GM19239 (cell line): ENCODE measurements at regions not wholly inside any gene's neighbourhood (a gene's known extent, or its start where the extent isn't known, plus 50 kb on each side); places are given as distances from the start of the nearest gene placed in this dataset.
A peak's percentile ranks its signal among the peaks of the same experiment; 100 is the strongest.

Source experiments
- DNase-seq: peaks from one replicate; pipeline ENCODE4 v3.0.0; 2011; ENCODE audit warnings: low spot score; ENCODE audit not compliant: insufficient read length
- FAIRE-seq: peaks from 2 replicates; lab custom pipeline; 2011; peaks lifted over from hg19 to GRCh38; lab: Jason Lieb, UNC

- no peak for FAIRE-seq
Measured at GRCh38 chr4:110769578-110769977, 146.7 kb upstream of the PITX2 start.

GRCh38 chr4:110770353-110770752, 147.5 kb upstream of the PITX2 start:
- DNase-seq, result no peak

More at GRCh38 chr4:110769578-110769977, 146.7 kb upstream of the PITX2 start:
- DNase-seq, result no peak

GRCh38 chr4:110778521-110778920, 155.6 kb upstream of the PITX2 start:
- DNase-seq, result no peak
- FAIRE-seq, result no peak

More at GRCh38 chr4:110770353-110770752, 147.5 kb upstream of the PITX2 start:
- no peak for FAIRE-seq

- DNase-seq (no peak), FAIRE-seq (no peak)
Measured at GRCh38 chr4:110780538-110780937, 157.7 kb upstream of the PITX2 start.

- no peak for FAIRE-seq
- no peak for DNase-seq
Measured at GRCh38 chr4:110781944-110782343, 159.1 kb upstream of the PITX2 start.

- FAIRE-seq, result no peak
Measured at GRCh38 chr4:110787109-110787508, 164.2 kb upstream of the PITX2 start.

GRCh38 chr4:110787707-110788106, 164.8 kb upstream of the PITX2 start:
- no peak for DNase-seq
- no peak for FAIRE-seq

More at GRCh38 chr4:110787109-110787508, 164.2 kb upstream of the PITX2 start:
- DNase-seq, result no peak

- DNase-seq (no peak), FAIRE-seq (no peak)
Measured at GRCh38 chr4:110788302-110788701, 165.4 kb upstream of the PITX2 start.

GRCh38 chr4:110792036-110792435, 169.2 kb upstream of the PITX2 start:
- FAIRE-seq, result no peak

GRCh38 chr4:110793381-110793801, 170.5 kb upstream of the PITX2 start:
- FAIRE-seq (no peak), DNase-seq (no peak)

More at GRCh38 chr4:110792036-110792435, 169.2 kb upstream of the PITX2 start:
- no peak for DNase-seq

GRCh38 chr4:110793890-110794554, 171.1 kb upstream of the PITX2 start:
- no peak for DNase-seq
- FAIRE-seq, result no peak

- FAIRE-seq, result no peak
- no peak for DNase-seq
Measured at GRCh38 chr4:110795971-110796370, 173.1 kb upstream of the PITX2 start.

GRCh38 chr4:110797486-110797885, 174.6 kb upstream of the PITX2 start:
- DNase-seq, result no peak
- FAIRE-seq, result no peak

GRCh38 chr4:110798687-110799086, 175.8 kb upstream of the PITX2 start:
- FAIRE-seq (no peak), DNase-seq (no peak)

GRCh38 chr4:110799211-110799610, 176.3 kb upstream of the PITX2 start:
- DNase-seq (no peak), FAIRE-seq (no peak)

- FAIRE-seq (no peak), DNase-seq (no peak)
Measured at GRCh38 chr4:110801591-110801990, 178.7 kb upstream of the PITX2 start.

GRCh38 chr4:110808351-110808878, 185.5 kb upstream of the PITX2 start:
- peak; percentile 1 for DNase-seq
- FAIRE-seq, result no peak

- DNase-seq (no peak), FAIRE-seq (no peak)
Measured at GRCh38 chr4:110815950-110816349, 193.1 kb upstream of the PITX2 start.

GRCh38 chr4:110816367-110816766, 193.5 kb upstream of the PITX2 start:
- DNase-seq, result no peak
- FAIRE-seq, result no peak

- no peak for DNase-seq
- no peak for FAIRE-seq
Measured at GRCh38 chr4:110821186-110821585, 198.3 kb upstream of the PITX2 start.

- no peak for FAIRE-seq
Measured at GRCh38 chr4:110823251-110823650, 200.4 kb upstream of the PITX2 start.

GRCh38 chr4:110824344-110824743, 201.5 kb upstream of the PITX2 start:
- FAIRE-seq (no peak), DNase-seq (no peak)

More at GRCh38 chr4:110823251-110823650, 200.4 kb upstream of the PITX2 start:
- no peak for DNase-seq
